ENCODE measurements at regions not wholly inside any gene's neighbourhood (a gene's known extent, or its start where the extent isn't known, plus 50 kb on each side); places are given as distances from the start of the nearest gene placed in this dataset.

- H3K79me2 ChIP-seq (ENCODE audit: control insufficient read depth, insufficient read depth, low read length), result no peaks in the 10 kb centered on the region
- no TSS peak for BruUV-seq (replicated peaks)
- intact Hi-C loops (cut with micrococcal nuclease) (no loop called here), dilution Hi-C loops (cut with MboI; ENCODE audit: extremely low pct_ligation_motif_present, low sequenced_read_pairs) (no loop called here)
- H3K9me3 ChIP-seq (replicated peaks; ENCODE audit: control insufficient read depth, insufficient read depth, low read length), result no peaks in the 10 kb centered on the region
- no peak overlapping the region for H3K9ac ChIP-seq (replicated peaks; ENCODE audit: extremely low read depth, insufficient read depth, low read length)
- H4K20me1 ChIP-seq (replicated peaks; ENCODE audit: control insufficient read depth, extremely low read depth, insufficient read depth, low read length), result no peaks in the 10 kb centered on the region
- H3K9me1 ChIP-seq (replicated peaks; ENCODE audit: control insufficient read depth, extremely low read depth, insufficient read depth, low read length), result no peaks in the 10 kb centered on the region
- no peak overlapping the region for H3K27ac ChIP-seq (ENCODE audit: insufficient read depth, low read depth, low read length)
- DNase-seq (ENCODE audit: low read depth, low spot score) (peak; percentile 3), FAIRE-seq (no peak)
- no peaks in the 10 kb centered on the region for H3K27me3 ChIP-seq (ENCODE audit: control insufficient read depth in 2 of 2, insufficient read depth in 2 of 2, low read length in 2 of 2)
- ChIA-PET CTCF (no interaction called here), POLR2A (no interaction called here)
- H2AFZ ChIP-seq (ENCODE audit: low read depth, low read length), result no peak overlapping the region
- no peaks in the 10 kb centered on the region for H3K36me3 ChIP-seq (ENCODE audit: control insufficient read depth in 2 of 2, extremely low read depth in 1 of 2, insufficient read depth in 2 of 2, low read length in 2 of 2)
- TF ChIP-seq POLR2A (IDR thresholded peaks at IDR 0.05; ENCODE audit: low read depth, low read length) (no peak), POLR2AphosphoS5 (IDR thresholded peaks at IDR 0.05; ENCODE audit: insufficient read depth, low read depth, low read length) (no peak), JUN (IDR thresholded peaks at IDR 0.05; ENCODE audit: borderline replicate concordance, insufficient read depth, insufficient read length, low read depth) (no peak), FOS (IDR thresholded peaks at IDR 0.05; ENCODE audit: borderline replicate concordance, insufficient read depth, low read length) (no peak), MYC (IDR thresholded peaks at IDR 0.05; ENCODE audit: low read depth, low read length) (no peak), CTCF (IDR thresholded peaks at IDR 0.05; ENCODE audit: extremely low read depth in 1 of 2, insufficient read depth in 1 of 2, low read depth in 1 of 2, low read length in 2 of 2) (no peak), EZH2 (IDR thresholded peaks at IDR 0.05; ENCODE audit: borderline replicate concordance, low read depth, low read length, severe bottlenecking) (no peak), MAX (IDR thresholded peaks at IDR 0.05; ENCODE audit: insufficient read depth, insufficient read length) (no peak), GATA2 (IDR thresholded peaks at IDR 0.05; ENCODE audit: insufficient read depth, insufficient read length, low read depth, low read length) (no peak)
- H3K4me1 ChIP-seq (ENCODE audit: control insufficient read depth, extremely low read depth, insufficient read depth, low read length), result no peaks in the 10 kb centered on the region
- no peak overlapping the region for H3K4me3 ChIP-seq (replicated peaks in 1 of 3; ENCODE audit: insufficient read depth in 1 of 3, low read depth in 1 of 3, low read length in 3 of 3)
- H3K4me2 ChIP-seq (ENCODE audit: insufficient read depth, low read length), result no peak overlapping the region
Observed at GRCh38 chr2:142769761-142770160, 107.7 kb upstream of the KYNU start.

Data from endothelial cell of umbilical vein (primary cell).